Gastrocnemius medialis (tissue), 4 donors: ENCODE measurements at regions not wholly inside any gene's neighbourhood (a gene's known extent, or its start where the extent isn't known, plus 50 kb on each side); places are given as distances from the start of the nearest gene placed in this dataset.

Experiments
- ATAC-seq, 2 donors: fragments of 150-250 bp; one replicate each; pipeline ENCODE4 v1.9.1; 2016
- DNase-seq, 2 donors: peaks; one replicate each; pipeline ENCODE4 v3.0.0-alpha.2; 2019
- H3K27ac ChIP-seq, 4 donors: fragments of 200-600 bp; sonication (generic); 1 replicate in 1 of 4; 2 replicates in 3 of 4; pipeline ENCODE4 v1.5.1; 2016 to 2018; ENCODE audit warnings: mild to moderate bottlenecking in 2 of 4, moderate library complexity in 1 of 4
- H3K27me3 ChIP-seq, 3 donors: fragments of 200-600 bp; sonication (generic) in 2 of 3; 1 replicate in 1 of 3; 2 replicates in 2 of 3; pipeline versions ENCODE4 v1.5.1 to v1.6.0; 2016 to 2019; ENCODE audit warnings: mild to moderate bottlenecking in 1 of 3, moderate library complexity in 1 of 3
- H3K36me3 ChIP-seq, 2 donors: fragments of 200-600 bp; sonication (generic) in 1 of 2; one replicate each; pipeline ENCODE4 v1.5.1; 2017 to 2018
- H3K4me1 ChIP-seq, 2 donors: fragments of 200-600 bp; sonication (generic) in 1 of 2; one replicate each; pipeline ENCODE4 v1.5.1; 2016 to 2017; ENCODE audit warnings: mild to moderate bottlenecking in 2 of 2
- H3K4me3 ChIP-seq, 4 donors: fragments of 200-600 bp; sonication (generic) in 3 of 4; 1 replicate in 1 of 4; 2 replicates in 3 of 4; pipeline ENCODE4 v1.5.1; 2016 to 2019; ENCODE audit warnings: mild to moderate bottlenecking in 2 of 4
- H3K9me3 ChIP-seq, 3 donors: fragments of 200-600 bp; sonication (generic) in 2 of 3; 1 replicate in 1 of 3; 2 replicates in 2 of 3; pipeline ENCODE4 v1.5.1; 2016 to 2019
- POLR2A ChIP-seq, 2 donors: fragments of 450-650 bp; IDR thresholded peaks; one replicate each; pipeline ENCODE4 v1.6.1; 2017; ENCODE audit warnings: antibody characterized with exemption in 2 of 2, mild to moderate bottlenecking in 2 of 2, moderate library complexity in 2 of 2
- in situ Hi-C, 4 donors: fragments of 200-750 bp; cut with MboI; loops; one replicate each; pipeline versions ENCODE4 v1.15.0 to v1.8.0; 2017; ENCODE audit warnings: low sequenced_read_pairs in 4 of 4
- intact Hi-C: fragments of 100-400 bp; cut with DNase I; formaldehyde crosslinking; loops from one replicate; pipeline ENCODE4 v1.15.1; 2023; ENCODE audit warnings: low total_unique reads
- TF ChIP-seq, protein P1 (sequence below), 5 experiments: fragments of 450-650 bp in 3 of 5; fragments of 200-600 bp in 2 of 5; sonication (generic) in 2 of 5; IDR thresholded peaks in 4 of 5; conservative IDR thresholded peaks in 1 of 5; 1 replicate in 4 of 5; 2 replicates in 1 of 5; pipeline ENCODE4 v1.5.1; 2016 to 2019; ENCODE audit warnings: antibody characterized with exemption in 5 of 5, mild to moderate bottlenecking in 3 of 5, moderate library complexity in 3 of 5

DNA sequence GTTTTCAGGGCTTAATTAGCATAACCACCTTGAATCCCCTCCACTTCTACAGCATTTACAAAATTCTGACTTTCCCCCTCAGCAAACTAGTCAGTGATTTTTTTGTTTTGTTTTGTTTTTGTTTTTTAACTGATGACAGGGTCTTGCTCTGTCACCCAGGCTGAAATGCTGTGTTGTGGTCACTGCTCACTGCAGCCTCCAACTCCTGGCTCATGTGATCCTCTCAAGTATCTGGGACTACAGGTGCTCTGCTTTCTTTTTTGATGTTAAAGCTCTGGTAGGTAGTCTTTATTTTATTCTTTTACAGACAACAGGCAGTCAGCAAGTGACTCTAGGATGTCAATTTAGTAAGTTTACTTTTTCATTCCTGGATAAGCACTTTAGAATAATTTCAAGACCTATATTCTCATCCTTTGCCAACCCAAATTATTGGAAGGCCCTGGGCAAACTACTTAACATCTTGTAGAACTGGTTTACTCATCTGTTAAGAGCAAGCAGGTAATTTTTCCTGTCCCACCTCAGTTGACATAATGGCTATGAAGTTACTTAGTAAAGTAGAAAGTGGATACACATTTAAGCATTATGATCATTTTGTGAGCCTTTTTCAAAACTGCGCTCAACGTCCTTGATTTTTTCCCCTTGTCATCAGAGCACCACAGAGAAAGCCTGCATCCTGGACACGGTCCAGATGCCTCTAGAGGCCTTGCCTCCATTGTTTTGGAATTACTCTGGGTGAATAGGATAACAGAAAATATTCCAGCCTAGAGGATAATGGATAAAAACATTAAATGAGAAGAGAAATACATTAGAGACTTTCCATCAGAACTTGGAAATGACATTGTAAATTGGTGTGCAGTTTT lies 69.9 kb upstream of the NDUFB4 start:
- Histone ChIP-seq H3K36me3 (no peaks in the 10 kb centered on the region), H3K27me3 (no peaks in the 10 kb centered on the region), H3K9me3 (no peaks in the 10 kb centered on the region), H3K4me3 (no peak overlapping the region), H3K4me1 (no peaks in the 10 kb centered on the region), H3K27ac (no peak overlapping the region)
- in situ Hi-C loops (no loop called here), intact Hi-C loops (no loop called here)
- ATAC-seq (no peak), DNase-seq (no peak)
- TF ChIP-seq POLR2A (IDR thresholded peaks at IDR 0.05) = no peak
- TF ChIP-seq, protein P1, sequence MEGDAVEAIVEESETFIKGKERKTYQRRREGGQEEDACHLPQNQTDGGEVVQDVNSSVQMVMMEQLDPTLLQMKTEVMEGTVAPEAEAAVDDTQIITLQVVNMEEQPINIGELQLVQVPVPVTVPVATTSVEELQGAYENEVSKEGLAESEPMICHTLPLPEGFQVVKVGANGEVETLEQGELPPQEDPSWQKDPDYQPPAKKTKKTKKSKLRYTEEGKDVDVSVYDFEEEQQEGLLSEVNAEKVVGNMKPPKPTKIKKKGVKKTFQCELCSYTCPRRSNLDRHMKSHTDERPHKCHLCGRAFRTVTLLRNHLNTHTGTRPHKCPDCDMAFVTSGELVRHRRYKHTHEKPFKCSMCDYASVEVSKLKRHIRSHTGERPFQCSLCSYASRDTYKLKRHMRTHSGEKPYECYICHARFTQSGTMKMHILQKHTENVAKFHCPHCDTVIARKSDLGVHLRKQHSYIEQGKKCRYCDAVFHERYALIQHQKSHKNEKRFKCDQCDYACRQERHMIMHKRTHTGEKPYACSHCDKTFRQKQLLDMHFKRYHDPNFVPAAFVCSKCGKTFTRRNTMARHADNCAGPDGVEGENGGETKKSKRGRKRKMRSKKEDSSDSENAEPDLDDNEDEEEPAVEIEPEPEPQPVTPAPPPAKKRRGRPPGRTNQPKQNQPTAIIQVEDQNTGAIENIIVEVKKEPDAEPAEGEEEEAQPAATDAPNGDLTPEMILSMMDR (IDR thresholded peaks at IDR 0.05 in 4 of 5, conservative IDR thresholded peaks at IDR 0.05 in 1 of 5) = no peak

DNA sequence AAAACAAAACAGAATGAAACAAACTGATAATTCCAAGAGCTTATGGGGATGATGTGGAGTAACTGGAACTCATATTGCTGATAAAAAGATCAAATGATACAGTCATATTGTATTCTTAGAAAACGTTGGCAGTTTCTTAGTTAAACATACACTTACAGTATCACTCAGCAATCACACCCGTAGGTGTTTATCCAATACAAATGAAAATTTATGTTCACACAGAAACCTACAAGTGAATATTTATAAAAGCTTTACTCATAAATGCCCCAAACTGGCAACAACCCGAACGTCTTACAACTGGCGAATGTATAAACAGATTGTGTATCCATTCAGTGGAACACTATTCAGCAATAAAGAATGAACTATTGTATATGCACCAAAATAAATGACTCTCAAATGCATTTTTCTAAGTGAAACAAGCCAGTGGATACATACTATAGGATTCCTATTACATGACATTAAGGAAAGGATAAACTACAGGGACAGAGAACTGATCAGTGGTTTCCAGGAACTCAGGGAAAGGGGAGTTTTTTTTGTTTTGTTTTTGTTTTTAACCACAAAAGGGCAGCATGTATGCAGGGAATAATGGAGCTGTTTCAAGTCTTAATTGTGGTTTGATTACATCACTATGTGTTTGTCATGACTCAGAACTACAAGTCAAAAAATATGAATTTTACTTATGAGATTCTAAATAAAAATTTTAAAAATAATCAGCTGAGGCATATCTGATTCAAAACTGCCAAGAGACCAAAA lies 71.8 kb upstream of the NDUFB4 start:
- intact Hi-C loops = no loop called here
- Histone ChIP-seq H3K27me3 (no peaks in the 10 kb centered on the region), H3K9me3 (no peaks in the 10 kb centered on the region), H3K27ac (no peak overlapping the region), H3K36me3 (no peaks in the 10 kb centered on the region), H3K4me1 (no peaks in the 10 kb centered on the region), H3K4me3 (no peak overlapping the region)
- no peak for DNase-seq
- ATAC-seq = no peak
- in situ Hi-C loops = no loop called here
- no peak for TF ChIP-seq POLR2A (IDR thresholded peaks at IDR 0.05)
- TF ChIP-seq, protein P1 (IDR thresholded peaks at IDR 0.05 in 4 of 5, conservative IDR thresholded peaks at IDR 0.05 in 1 of 5) = no peak

DNA sequence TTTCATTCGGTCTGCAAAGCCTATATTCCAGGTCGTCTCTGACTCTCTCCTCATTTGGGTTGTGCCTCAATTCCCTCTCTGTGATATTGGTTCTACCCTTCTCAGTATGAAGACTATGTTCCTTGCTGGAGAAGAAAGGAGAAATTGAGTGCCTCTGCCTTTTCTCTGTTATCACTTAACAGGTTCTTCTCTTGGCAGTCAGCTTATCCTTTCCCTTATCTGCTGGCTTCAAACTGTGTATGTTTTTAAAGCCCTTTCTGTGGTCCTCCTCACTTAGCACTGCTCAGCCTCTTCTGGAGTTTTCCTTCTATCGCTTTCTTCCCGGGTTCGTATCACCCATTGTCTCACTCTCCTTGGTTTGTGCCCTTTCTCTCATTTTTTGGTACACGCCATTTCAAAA lies 65.3 kb upstream of the FSTL1 start:
- ATAC-seq (no peak), DNase-seq (no peak)
- no peaks in the 10 kb centered on the region for H3K36me3 ChIP-seq
- intact Hi-C loops (no loop called here), in situ Hi-C loops (no loop called here)
- H3K4me3 ChIP-seq = no peak overlapping the region
- H3K27me3 ChIP-seq = no peaks in the 10 kb centered on the region
- H3K27ac ChIP-seq = no peak overlapping the region
- H3K9me3 ChIP-seq = no peaks in the 10 kb centered on the region
- TF ChIP-seq, protein P1 (IDR thresholded peaks at IDR 0.05 in 4 of 5, conservative IDR thresholded peaks at IDR 0.05 in 1 of 5) = no peak
- no peak for TF ChIP-seq POLR2A (IDR thresholded peaks at IDR 0.05)
- H3K4me1 ChIP-seq = no peaks in the 10 kb centered on the region

DNA sequence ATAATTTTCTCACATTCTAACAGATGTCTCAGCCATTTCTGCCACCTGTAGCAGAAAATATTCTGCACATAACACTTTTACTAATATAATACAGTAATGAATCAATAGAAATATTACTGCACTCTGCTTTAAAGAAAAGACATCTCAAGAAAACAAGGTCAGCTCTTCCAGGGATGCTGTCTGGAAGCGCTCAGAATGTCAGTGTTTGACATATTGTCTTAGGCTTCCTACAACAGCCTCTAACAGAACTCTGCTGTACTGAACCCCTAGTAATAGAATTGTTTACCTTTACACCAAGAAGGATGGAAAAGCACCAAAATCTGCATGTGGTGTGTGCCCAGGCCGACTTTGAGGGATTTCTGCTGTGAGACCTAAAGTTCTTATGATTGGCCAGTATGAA lies 61.9 kb upstream of the FSTL1 start:
- intact Hi-C loops = no loop called here
- ATAC-seq = no peak

More for the DNA sequence above, 61.9 kb upstream of the FSTL1 start:
- Histone ChIP-seq H3K9me3 (no peaks in the 10 kb centered on the region), H3K4me3 (no peak overlapping the region), H3K4me1 (no peaks in the 10 kb centered on the region), H3K36me3 (no peaks in the 10 kb centered on the region), H3K27ac (no peak overlapping the region), H3K27me3 (no peaks in the 10 kb centered on the region)
- no peak for DNase-seq
- in situ Hi-C loops = no loop called here
- TF ChIP-seq, protein P1 (IDR thresholded peaks at IDR 0.05 in 4 of 5, conservative IDR thresholded peaks at IDR 0.05 in 1 of 5) = no peak
- no peak for TF ChIP-seq POLR2A (IDR thresholded peaks at IDR 0.05)
